H1 (cell line): ENCODE measurements at regions not wholly inside any gene's neighbourhood (a gene's known extent, or its start where the extent isn't known, plus 50 kb on each side); places are given as distances from the start of the nearest gene placed in this dataset.

Experiments
- CTCF ChIA-PET: fragments of 300-600 bp; sonication (Branson Sonifier 250); formaldehyde crosslinking; loops from one replicate; lab custom pipeline; 2021; ENCODE audit not compliant: partially characterized antibody; lab: Charles Lee
- POLR2A ChIA-PET: fragments of 300-600 bp; sonication (Branson Sonifier 250); formaldehyde crosslinking; loops from one replicate; lab custom pipeline; 2021; ENCODE audit warnings: inconsistent platforms; ENCODE audit not compliant: partially characterized antibody; lab: Charles Lee
- DNase-seq, 2 experiments: peaks; one replicate each; pipeline versions ENCODE4 v3.0.0 to v3.0.0-alpha.2; 2010 to 2022; ENCODE audit warnings: low spot score in 2 of 2, low read depth in 1 of 2, mixed read lengths in 1 of 2
- FAIRE-seq: peaks from 2 replicates; lab custom pipeline; 2011; peaks lifted over from hg19 to GRCh38; lab: Jason Lieb, UNC
- H2AFZ ChIP-seq: 2 replicates; pipeline ENCODE4 v1.8.1; 2012; ENCODE audit warnings: low read length, inconsistent platforms
- H2AK5ac ChIP-seq: 2 replicates; pipeline ENCODE4 v1.6.1; 2013; ENCODE audit warnings: low read depth, low read length
- H2BK120ac ChIP-seq: replicated peaks from 2 replicates; pipeline ENCODE3; 2013; ENCODE audit warnings: low read depth, low read length, inconsistent platforms
- H2BK12ac ChIP-seq: 2 replicates; pipeline ENCODE4 v1.6.1; 2013; ENCODE audit warnings: low read depth, low read length
- H2BK15ac ChIP-seq: 2 replicates; pipeline ENCODE4 v1.6.1; 2013; ENCODE audit warnings: low read length
- H2BK20ac ChIP-seq: 2 replicates; pipeline ENCODE4 v1.6.1; 2013; ENCODE audit warnings: low read length
- H2BK5ac ChIP-seq: 2 replicates; pipeline ENCODE4 v1.6.1; 2013; ENCODE audit warnings: low read depth, low read length
- H3K14ac ChIP-seq: 2 replicates; pipeline ENCODE4 v1.6.1; 2013; ENCODE audit warnings: inconsistent platforms; ENCODE audit not compliant: insufficient read length
- H3K18ac ChIP-seq: 2 replicates; pipeline ENCODE4 v1.6.1; 2013; ENCODE audit warnings: low read length; ENCODE audit errors: extremely low read depth
- H3K23ac ChIP-seq: 2 replicates; pipeline ENCODE4 v1.6.1; 2013; ENCODE audit warnings: inconsistent platforms; ENCODE audit not compliant: insufficient read length
- H3K23me2 ChIP-seq: 2 replicates; pipeline ENCODE4 v1.6.1; 2013; ENCODE audit warnings: low read depth, low read length
- H3K27ac ChIP-seq: 2 replicates; pipeline ENCODE4 v1.6.1; 2011; ENCODE audit warnings: low read depth, low read length, inconsistent platforms
- H3K27me3 ChIP-seq, 4 experiments: replicated peaks in 1 of 4; 1 replicate in 1 of 4; 2 replicates in 3 of 4; pipeline versions ENCODE4 v1.6.1 to v1.8.1; 2011 to 2013; ENCODE audit warnings: low read length in 3 of 4, mild to moderate bottlenecking in 3 of 4, inconsistent platforms in 2 of 4, mixed read lengths in 2 of 4, moderate library complexity in 1 of 4; ENCODE audit not compliant: control insufficient read depth in 3 of 4, insufficient read depth in 3 of 4; ENCODE audit errors: extremely low read depth in 1 of 4
- H3K36me3 ChIP-seq, 4 experiments: 2 replicates each; pipeline versions ENCODE4 v1.6.1 to v1.8.1; 2011 to 2013; ENCODE audit warnings: mild to moderate bottlenecking in 4 of 4, low read length in 3 of 4, moderate library complexity in 2 of 4, control low read depth in 1 of 4, inconsistent platforms in 1 of 4; ENCODE audit not compliant: insufficient read depth in 4 of 4, control insufficient read depth in 2 of 4
- H3K4ac ChIP-seq: replicated peaks from 2 replicates; pipeline ENCODE3; 2013; ENCODE audit warnings: low read length, low read depth, mixed read lengths, inconsistent platforms; ENCODE audit not compliant: insufficient read length
- H3K4me1 ChIP-seq, 4 experiments: replicated peaks in 1 of 4; 1 replicate in 1 of 4; 2 replicates in 3 of 4; pipeline versions ENCODE4 v1.6.1 to v1.8.1; 2011 to 2013; ENCODE audit warnings: low read length in 3 of 4, inconsistent platforms in 2 of 4, mixed read lengths in 1 of 4; ENCODE audit not compliant: insufficient read depth in 4 of 4, control insufficient read depth in 3 of 4
- H3K4me2 ChIP-seq, 2 experiments: 2 replicates each; pipeline versions ENCODE4 v1.6.1 to v1.8.1; 2011 to 2013; ENCODE audit warnings: low read depth in 2 of 2, low read length in 2 of 2, control low read depth in 1 of 2, inconsistent platforms in 1 of 2, mild to moderate bottlenecking in 1 of 2; ENCODE audit not compliant: insufficient read depth in 1 of 2
- H3K4me3 ChIP-seq, 4 experiments: fragments of 200-600, 300-600 bp in 1 of 4; sonication (generic), shearing (Covaris generic), sonication (Bioruptor Twin) in 1 of 4; 2 replicates each; pipeline versions ENCODE4 v1.5.1 to v1.8.1; 2011 to 2016; ENCODE audit warnings: low read length in 4 of 4, low read depth in 3 of 4, control low read depth in 2 of 4, inconsistent platforms in 2 of 4, mild to moderate bottlenecking in 2 of 4, mixed read lengths in 1 of 4, moderate library complexity in 1 of 4; ENCODE audit not compliant: insufficient read depth in 2 of 4; ENCODE audit errors: extremely low read depth in 1 of 4
- H3K56ac ChIP-seq: replicated peaks from 2 replicates; pipeline ENCODE3; 2013; ENCODE audit warnings: low read depth, mild to moderate bottlenecking, mixed read lengths, low read length, inconsistent platforms; ENCODE audit not compliant: insufficient read length
- H3K79me1 ChIP-seq: 2 replicates; pipeline ENCODE4 v1.6.1; 2013; ENCODE audit warnings: low read depth, low read length, control low read depth
- H3K79me2 ChIP-seq, 2 experiments: 2 replicates each; pipeline versions ENCODE4 v1.6.1 to v1.8.1; 2012 to 2013; ENCODE audit warnings: low read length in 2 of 2, mild to moderate bottlenecking in 2 of 2, inconsistent platforms in 1 of 2; ENCODE audit not compliant: insufficient read depth in 2 of 2, control insufficient read depth in 1 of 2
- H3K9ac ChIP-seq, 4 experiments: replicated peaks in 1 of 4; 1 replicate in 1 of 4; 2 replicates in 3 of 4; pipeline versions ENCODE4 v1.6.1 to v1.8.1; 2011 to 2013; ENCODE audit warnings: low read depth in 3 of 4, low read length in 3 of 4, control low read depth in 2 of 4, mild to moderate bottlenecking in 2 of 4, moderate library complexity in 2 of 4, inconsistent platforms in 1 of 4; ENCODE audit errors: extremely low read depth in 1 of 4
- H3K9me3 ChIP-seq, 2 experiments: 2 replicates each; pipeline versions ENCODE4 v1.6.1 to v1.8.1; 2012 to 2013; ENCODE audit warnings: mild to moderate bottlenecking in 2 of 2, moderate library complexity in 2 of 2, control low read depth in 1 of 2, inconsistent platforms in 1 of 2, low read depth in 1 of 2, low read length in 1 of 2, mixed read lengths in 1 of 2; ENCODE audit not compliant: insufficient read depth in 2 of 2
- H4K20me1 ChIP-seq, 2 experiments: replicated peaks in 1 of 2; 2 replicates each; pipeline versions ENCODE3 to v1.8.1; 2011 to 2013; ENCODE audit warnings: inconsistent platforms in 2 of 2, low read length in 2 of 2, mild to moderate bottlenecking in 1 of 2; ENCODE audit not compliant: insufficient read depth in 2 of 2, control insufficient read depth in 1 of 2
- H4K5ac ChIP-seq: 2 replicates; pipeline ENCODE4 v1.6.1; 2013; ENCODE audit warnings: low read length, low read depth, mixed read lengths, inconsistent platforms; ENCODE audit not compliant: insufficient read length
- H4K8ac ChIP-seq: 2 replicates; pipeline ENCODE4 v1.8.0; 2013; ENCODE audit warnings: mild to moderate bottlenecking, moderate library complexity, low read length, inconsistent platforms; ENCODE audit not compliant: insufficient read depth; ENCODE audit errors: extremely low read depth
- H4K91ac ChIP-seq: replicated peaks from 2 replicates; pipeline ENCODE3; 2013; ENCODE audit warnings: low read length, mixed read lengths, inconsistent platforms; ENCODE audit not compliant: insufficient read length
- EP300 ChIP-seq, 2 experiments: IDR thresholded peaks; 1 replicate in 1 of 2; 2 replicates in 1 of 2; pipeline ENCODE4 v1.6.1; 2011 to 2012; ENCODE audit warnings: low read depth in 2 of 2, low read length in 2 of 2, mild to moderate bottlenecking in 2 of 2, borderline replicate concordance in 1 of 2, inconsistent platforms in 1 of 2, moderate library complexity in 1 of 2
- MAFK ChIP-seq: IDR thresholded peaks from 2 replicates; pipeline ENCODE4 v1.6.1; 2012; ENCODE audit warnings: low read depth, mild to moderate bottlenecking, improper control_type of control experiment, low read length
- NANOG ChIP-seq: IDR thresholded peaks from 2 replicates; pipeline ENCODE4 v1.6.1; 2011; ENCODE audit warnings: low read length, low read depth, mild to moderate bottlenecking, inconsistent platforms; ENCODE audit not compliant: insufficient read depth, poor library complexity, severe bottlenecking
- SRF ChIP-seq: IDR thresholded peaks from 2 replicates; pipeline ENCODE4 v1.6.1; 2011; ENCODE audit warnings: mild to moderate bottlenecking, low read depth, low read length, moderate library complexity
- TBP ChIP-seq: IDR thresholded peaks from 2 replicates; pipeline ENCODE4 v1.6.1; 2011; ENCODE audit warnings: low read depth, low read length, improper control_type of control experiment
- WGBS, 2 experiments: shearing (Covaris generic) in 1 of 2; methylation state at CpG; one replicate each; pipeline versions ENCODE4 v1.1.6 to v1.1.7; 2013 to 2015; ENCODE audit warnings: low lambda C conversion rate in 2 of 2, mixed read lengths in 2 of 2, inconsistent platforms in 1 of 2, low coverage in 1 of 2, missing lambda C conversion rate in 1 of 2; ENCODE audit not compliant: insufficient replicate concordance in 2 of 2, insufficient coverage in 1 of 2, insufficient read length in 1 of 2; ENCODE audit errors: extremely low coverage in 1 of 2, missing lambda C conversion rate in 1 of 2; 5-methylcytosine and 5-hydroxymethylcytosine counted together

- DNase-seq, result no peak
Observed at GRCh38 chr17:63116967-63117830, 151.2 kb downstream of the TANC2 start.

More at GRCh38 chr17:63116967-63117830, 151.2 kb downstream of the TANC2 start:
- no peaks in the 10 kb centered on the region for H3K79me2 ChIP-seq
- H2BK120ac ChIP-seq, result no peak overlapping the region
- no peak overlapping the region for H3K9ac ChIP-seq
- H3K23ac ChIP-seq, result no peak overlapping the region
- H3K14ac ChIP-seq, result no peak overlapping the region
- no peak overlapping the region for H3K56ac ChIP-seq
- no peaks in the 10 kb centered on the region for H3K36me3 ChIP-seq
- 92% methylated on average over 8 of the region's 8 CpGs; no CpG with 5 or more reads in 1 of the 2 experiments for WGBS, 2 experiments
- H2AK5ac ChIP-seq, result no peak overlapping the region
- no peaks in the 10 kb centered on the region for H3K4me1 ChIP-seq
- H3K27me3 ChIP-seq, result no peaks in the 10 kb centered on the region
- TF ChIP-seq TBP, result no peak
- TF ChIP-seq EP300 (IDR thresholded peaks at IDR 0.05; ENCODE audit: borderline replicate concordance in 1 of 2, low read depth in 2 of 2, low read length in 2 of 2), result no peak
- no peak for TF ChIP-seq NANOG
- no peak for TF ChIP-seq MAFK
- peak; percentile 75 for TF ChIP-seq SRF
- POLR2A ChIA-PET, result no interaction called here
- no peak overlapping the region for H4K8ac ChIP-seq
- no peak overlapping the region for H4K5ac ChIP-seq
- H3K18ac ChIP-seq, result no peak overlapping the region
- H4K20me1 ChIP-seq, result no peaks in the 10 kb centered on the region
- H3K4me2 ChIP-seq, result no peak overlapping the region
- CTCF ChIA-PET, result interaction anchor here (0.7 to 3.1 kb wide), 18 partner anchors 11 to 408 kb away, joined by 3 to 18 read pairs (median 3); no protein-coding TSS in a partner anchor
- H2BK12ac ChIP-seq, result no peak overlapping the region
- H2BK15ac ChIP-seq, result no peak overlapping the region
- no peak overlapping the region for H3K4ac ChIP-seq
- H2BK20ac ChIP-seq, result no peak overlapping the region
- no peaks in the 10 kb centered on the region for H3K9me3 ChIP-seq
- H4K91ac ChIP-seq, result no peak overlapping the region
- no peak overlapping the region for H2BK5ac ChIP-seq
- no peak overlapping the region for H3K27ac ChIP-seq
- no peaks in the 10 kb centered on the region; the same call in 1 of the 2 replicates for H3K23me2 ChIP-seq
- no peak overlapping the region for H2AFZ ChIP-seq
- no peak for FAIRE-seq
- H3K79me1 ChIP-seq, result no peaks in the 10 kb centered on the region
- H3K4me3 ChIP-seq, result no peak overlapping the region
